ENCODE measurements at regions not wholly inside any gene's neighbourhood (a gene's known extent, or its start where the extent isn't known, plus 50 kb on each side); places are given as distances from the start of the nearest gene placed in this dataset.

DNA sequence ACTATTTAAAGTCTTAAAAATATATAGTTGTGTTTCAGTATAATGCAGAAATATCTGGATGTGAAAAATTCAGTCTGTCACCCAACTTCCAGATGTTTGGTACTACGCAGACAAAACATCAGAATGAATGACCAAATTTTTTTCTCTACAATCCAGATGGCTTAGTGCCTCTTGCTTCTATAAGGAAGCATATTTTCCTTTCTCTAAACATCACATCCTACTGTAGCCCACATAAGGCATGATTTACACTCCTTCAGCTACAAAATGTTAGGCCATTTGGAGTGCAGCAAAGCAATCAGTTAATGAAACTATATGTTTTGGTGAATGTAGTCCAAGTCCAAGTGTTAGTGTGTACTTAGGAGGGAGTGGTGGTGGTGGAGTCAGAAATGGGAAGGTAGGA is 162.9 kb upstream of the SIX2 start:
- DNase-seq (ENCODE audit: low spot score), result no peak
- TF ChIP-seq, protein P1, sequence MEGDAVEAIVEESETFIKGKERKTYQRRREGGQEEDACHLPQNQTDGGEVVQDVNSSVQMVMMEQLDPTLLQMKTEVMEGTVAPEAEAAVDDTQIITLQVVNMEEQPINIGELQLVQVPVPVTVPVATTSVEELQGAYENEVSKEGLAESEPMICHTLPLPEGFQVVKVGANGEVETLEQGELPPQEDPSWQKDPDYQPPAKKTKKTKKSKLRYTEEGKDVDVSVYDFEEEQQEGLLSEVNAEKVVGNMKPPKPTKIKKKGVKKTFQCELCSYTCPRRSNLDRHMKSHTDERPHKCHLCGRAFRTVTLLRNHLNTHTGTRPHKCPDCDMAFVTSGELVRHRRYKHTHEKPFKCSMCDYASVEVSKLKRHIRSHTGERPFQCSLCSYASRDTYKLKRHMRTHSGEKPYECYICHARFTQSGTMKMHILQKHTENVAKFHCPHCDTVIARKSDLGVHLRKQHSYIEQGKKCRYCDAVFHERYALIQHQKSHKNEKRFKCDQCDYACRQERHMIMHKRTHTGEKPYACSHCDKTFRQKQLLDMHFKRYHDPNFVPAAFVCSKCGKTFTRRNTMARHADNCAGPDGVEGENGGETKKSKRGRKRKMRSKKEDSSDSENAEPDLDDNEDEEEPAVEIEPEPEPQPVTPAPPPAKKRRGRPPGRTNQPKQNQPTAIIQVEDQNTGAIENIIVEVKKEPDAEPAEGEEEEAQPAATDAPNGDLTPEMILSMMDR (IDR thresholded peaks at IDR 0.05; ENCODE audit: extremely low read depth, insufficient read depth, missing control alignments), result no peak
- in situ Hi-C loops (cut with MboI; ENCODE audit: low pct_unique_long_range_greater_than_20kb, low sequenced_read_pairs, unreplicated experiment), result no loop called here

DNA sequence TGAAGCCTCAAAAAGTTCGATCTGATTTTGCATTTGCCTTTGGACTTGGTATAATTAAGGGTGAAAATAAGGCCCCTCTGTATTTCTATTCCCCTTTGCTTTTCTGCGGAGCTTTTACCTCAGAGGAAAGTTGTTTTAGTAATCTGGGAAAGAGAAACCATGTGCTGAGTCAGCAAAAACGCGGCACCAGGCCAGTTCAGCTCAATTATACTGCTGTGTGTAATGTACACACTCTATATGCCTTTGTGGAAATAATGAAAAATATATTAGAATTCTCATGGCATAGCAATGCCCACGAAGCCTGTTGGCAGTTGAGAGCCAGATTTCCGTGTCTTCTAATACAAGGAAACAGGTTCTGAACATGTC is 161.9 kb upstream of the SIX2 start:
- in situ Hi-C loops (cut with MboI; ENCODE audit: low pct_unique_long_range_greater_than_20kb, low sequenced_read_pairs, unreplicated experiment), result no loop called here
- no peak for DNase-seq (ENCODE audit: low spot score)
- TF ChIP-seq, protein P1 (IDR thresholded peaks at IDR 0.05; ENCODE audit: extremely low read depth, insufficient read depth, missing control alignments), result no peak

DNA sequence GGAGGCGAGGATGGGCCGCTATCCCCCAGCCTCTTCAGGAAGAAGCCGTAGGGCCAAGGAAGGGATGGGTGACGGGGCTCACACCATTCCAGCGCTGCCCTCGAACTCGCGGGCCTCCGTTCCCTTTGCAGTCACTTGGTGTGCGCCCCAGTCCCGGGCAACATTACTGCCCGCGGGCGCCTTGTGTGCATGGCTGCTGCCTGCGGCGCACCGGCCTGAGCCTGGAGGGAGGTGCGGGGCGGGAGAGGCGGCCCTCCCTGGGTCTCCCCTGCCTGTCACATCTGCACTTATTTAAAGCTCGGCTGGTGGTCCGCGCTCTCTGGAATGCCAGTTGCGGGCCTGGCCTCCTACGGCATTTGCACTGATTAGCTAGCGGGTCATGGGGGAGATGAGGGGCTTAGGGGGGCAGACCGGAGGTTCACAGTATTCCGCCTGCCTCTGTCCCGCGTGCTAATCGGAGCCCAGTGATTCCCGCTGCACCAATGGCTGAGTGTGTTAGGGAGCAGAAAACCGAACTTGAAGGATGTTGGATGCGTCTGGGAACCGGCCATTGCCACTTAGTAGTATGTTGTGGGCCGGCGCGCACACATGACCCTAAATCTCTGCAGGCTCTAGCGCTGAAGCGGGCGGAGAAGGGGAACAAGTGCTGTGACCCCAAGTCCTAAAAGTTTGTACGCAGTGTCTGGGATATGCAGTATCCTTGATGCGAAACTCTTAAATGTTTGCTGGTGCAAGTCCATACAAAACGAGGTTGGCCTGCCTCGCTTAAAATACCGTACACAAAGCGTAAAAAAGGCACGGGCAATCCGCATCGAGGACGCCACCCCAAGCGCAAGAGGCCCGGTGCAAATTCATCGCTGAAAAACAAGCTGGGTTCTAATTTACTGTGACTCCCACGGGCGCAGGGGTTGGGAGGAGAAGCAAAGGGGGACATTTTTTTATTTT is 161.2 kb upstream of the SIX2 start:
- DNase-seq (ENCODE audit: low spot score), result peak; percentile 21
- in situ Hi-C loops (cut with MboI; ENCODE audit: low pct_unique_long_range_greater_than_20kb, low sequenced_read_pairs, unreplicated experiment), result no loop called here
- TF ChIP-seq, protein P1 (IDR thresholded peaks at IDR 0.05; ENCODE audit: extremely low read depth, insufficient read depth, missing control alignments), result no peak

DNA sequence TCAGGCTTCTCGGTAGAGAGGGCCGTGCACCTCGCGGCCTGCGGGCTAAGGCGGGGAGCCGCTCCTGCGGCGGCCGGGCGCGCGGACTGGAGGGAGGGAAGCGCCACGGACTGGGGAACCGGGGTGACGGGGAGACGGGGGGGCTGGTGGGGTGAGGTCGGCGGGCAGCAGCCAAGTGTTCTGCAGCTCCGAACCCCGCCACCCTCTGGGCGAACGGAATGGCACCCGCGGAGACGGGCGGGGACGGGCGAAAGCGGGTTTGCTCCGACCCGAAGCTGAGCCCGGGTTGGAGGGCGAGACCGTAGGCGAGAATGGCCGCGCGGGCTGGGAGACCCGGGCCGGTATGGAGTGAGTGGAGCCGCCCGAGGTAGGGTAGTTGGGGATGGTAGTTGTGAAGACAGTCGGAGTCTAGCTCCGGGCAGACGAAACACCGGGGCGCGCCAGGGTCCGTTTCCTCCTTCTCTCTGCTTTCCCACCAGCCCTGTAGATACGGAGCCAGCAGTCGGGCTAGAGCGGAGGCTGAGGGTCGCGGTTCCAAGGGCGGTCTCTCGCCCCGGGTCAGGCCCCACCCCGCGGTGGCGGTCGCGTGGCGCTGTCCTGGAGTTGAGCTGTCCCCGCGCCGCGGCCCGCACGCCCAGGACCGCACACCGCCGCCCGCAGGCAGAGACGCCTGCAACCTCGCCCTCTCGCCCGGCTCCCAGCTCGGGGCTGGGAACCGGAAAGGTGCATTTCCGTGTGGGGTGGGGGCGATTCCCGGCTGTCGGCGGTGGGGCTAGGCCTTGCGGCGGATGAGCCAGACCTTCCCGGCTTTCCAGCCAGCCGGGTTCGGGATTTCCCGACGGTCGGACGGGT is 160.3 kb upstream of the SIX2 start:
- DNase-seq (ENCODE audit: low spot score), result peak; percentile 62
- TF ChIP-seq, protein P1 (IDR thresholded peaks at IDR 0.05; ENCODE audit: extremely low read depth, insufficient read depth, missing control alignments), result no peak
- in situ Hi-C loops (cut with MboI; ENCODE audit: low pct_unique_long_range_greater_than_20kb, low sequenced_read_pairs, unreplicated experiment), result no loop called here

DNA sequence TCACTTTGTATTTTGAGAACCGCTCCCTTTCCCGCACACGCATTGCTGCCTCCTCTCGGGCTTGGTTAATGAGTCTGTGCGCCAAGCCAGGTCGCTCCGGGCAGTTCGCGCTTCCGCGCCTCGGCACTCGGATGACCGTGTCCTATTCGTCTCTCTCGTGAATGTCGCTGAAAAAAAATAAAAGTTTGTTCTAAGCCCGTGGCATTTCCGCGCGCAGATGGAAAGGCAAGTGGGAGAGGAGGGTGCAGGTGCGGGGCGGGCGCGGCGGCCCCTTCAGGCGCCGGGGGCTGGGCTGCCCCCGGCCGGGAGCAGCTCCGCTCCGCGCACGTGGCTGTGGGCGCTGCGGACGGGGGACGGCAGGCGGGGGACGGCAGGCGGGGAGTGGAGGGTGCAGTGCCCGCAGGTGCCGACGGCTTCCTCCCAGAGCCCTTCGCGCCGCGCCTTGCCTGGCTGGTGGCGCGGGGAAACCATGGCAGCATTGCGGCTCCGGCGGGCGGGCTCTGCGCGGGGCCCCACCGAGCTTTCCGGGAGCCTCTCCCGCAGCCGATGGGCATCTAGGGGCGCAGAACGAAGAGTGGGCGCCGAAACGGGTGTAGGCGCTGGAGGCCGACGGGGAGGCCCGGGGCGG is 159.6 kb upstream of the SIX2 start:
- TF ChIP-seq, protein P1 (IDR thresholded peaks at IDR 0.05; ENCODE audit: extremely low read depth, insufficient read depth, missing control alignments), result no peak
- in situ Hi-C loops (cut with MboI; ENCODE audit: low pct_unique_long_range_greater_than_20kb, low sequenced_read_pairs, unreplicated experiment), result no loop called here
- peak; percentile 58 for DNase-seq (ENCODE audit: low spot score)

DNA sequence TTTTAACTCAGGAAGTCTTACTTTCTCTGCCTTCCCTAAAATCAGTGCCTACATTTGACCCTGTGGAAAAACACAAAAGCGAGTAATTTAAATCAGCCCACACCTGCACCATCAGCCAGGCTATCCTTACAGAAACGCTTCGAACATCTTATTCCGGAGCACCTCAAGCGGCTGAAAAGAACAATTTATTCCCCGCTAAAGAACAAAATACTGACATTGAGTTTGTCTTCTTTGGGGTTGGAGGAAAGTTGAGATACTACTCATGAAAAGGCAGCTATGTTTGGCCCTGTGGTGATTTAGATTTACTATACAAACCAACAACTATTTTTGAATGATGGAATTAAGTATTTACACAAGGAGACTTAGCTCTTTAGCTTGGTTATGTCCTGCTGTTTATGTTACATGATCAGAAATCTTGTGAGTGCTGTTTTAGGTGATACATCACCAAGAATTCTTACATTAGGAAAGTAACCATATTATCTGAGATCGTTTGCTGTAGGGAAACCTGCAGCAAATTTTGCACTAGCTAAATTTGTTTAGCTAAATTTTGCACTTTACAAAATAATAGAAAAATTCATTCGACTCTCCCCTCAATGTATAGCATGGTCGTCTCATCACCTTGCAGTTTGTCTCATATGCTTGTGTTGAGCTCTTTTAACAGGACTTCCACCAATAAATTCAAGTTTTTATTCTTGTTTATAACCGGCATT is 158.8 kb upstream of the SIX2 start:
- in situ Hi-C loops (cut with MboI; ENCODE audit: low pct_unique_long_range_greater_than_20kb, low sequenced_read_pairs, unreplicated experiment), result no loop called here
- TF ChIP-seq, protein P1 (IDR thresholded peaks at IDR 0.05; ENCODE audit: extremely low read depth, insufficient read depth, missing control alignments), result no peak
- DNase-seq (ENCODE audit: low spot score), result peak; percentile 12
